ENCODE measurements at regions not wholly inside any gene's neighbourhood (a gene's known extent, or its start where the extent isn't known, plus 50 kb on each side); places are given as distances from the start of the nearest gene placed in this dataset.
A peak's percentile ranks its signal among the peaks of the same experiment; 100 is the strongest.

DNA sequence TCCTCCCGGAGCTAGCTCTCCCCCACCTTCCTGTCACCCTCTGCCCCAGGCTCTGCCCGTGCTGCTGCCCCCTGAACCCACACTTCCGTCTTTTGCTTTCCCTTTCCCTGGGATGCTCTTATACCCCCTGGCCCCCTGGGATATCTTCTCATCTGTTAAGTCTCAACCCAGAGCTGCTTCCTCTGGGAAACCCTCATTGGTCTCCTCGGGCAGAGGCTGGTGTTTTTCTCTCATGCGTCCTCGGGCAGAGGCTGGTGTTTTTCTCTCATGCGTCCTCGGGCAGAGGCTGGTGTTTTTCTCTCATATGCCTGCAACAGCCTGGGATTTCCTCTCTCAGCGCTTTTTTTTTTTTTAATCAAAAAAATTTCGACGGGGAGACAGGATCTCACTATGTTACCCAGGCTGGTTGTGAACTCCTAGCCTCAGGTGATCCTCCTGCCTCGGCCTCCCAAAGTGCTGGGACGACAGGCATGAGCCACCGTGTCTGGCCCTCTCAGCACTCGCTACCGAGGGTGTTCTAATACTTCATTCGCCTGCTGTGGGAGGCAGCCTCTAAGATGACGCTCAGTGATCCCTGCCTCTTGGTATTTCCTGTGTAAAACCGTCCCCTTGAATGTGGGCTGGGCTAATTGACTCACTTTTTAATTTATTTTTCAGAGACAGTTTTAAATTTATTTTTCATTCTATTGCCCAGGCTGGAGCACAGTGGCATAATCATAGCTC, 62.7 kb upstream of the TFRC start (continued):
- TF ChIP-seq, protein P1, sequence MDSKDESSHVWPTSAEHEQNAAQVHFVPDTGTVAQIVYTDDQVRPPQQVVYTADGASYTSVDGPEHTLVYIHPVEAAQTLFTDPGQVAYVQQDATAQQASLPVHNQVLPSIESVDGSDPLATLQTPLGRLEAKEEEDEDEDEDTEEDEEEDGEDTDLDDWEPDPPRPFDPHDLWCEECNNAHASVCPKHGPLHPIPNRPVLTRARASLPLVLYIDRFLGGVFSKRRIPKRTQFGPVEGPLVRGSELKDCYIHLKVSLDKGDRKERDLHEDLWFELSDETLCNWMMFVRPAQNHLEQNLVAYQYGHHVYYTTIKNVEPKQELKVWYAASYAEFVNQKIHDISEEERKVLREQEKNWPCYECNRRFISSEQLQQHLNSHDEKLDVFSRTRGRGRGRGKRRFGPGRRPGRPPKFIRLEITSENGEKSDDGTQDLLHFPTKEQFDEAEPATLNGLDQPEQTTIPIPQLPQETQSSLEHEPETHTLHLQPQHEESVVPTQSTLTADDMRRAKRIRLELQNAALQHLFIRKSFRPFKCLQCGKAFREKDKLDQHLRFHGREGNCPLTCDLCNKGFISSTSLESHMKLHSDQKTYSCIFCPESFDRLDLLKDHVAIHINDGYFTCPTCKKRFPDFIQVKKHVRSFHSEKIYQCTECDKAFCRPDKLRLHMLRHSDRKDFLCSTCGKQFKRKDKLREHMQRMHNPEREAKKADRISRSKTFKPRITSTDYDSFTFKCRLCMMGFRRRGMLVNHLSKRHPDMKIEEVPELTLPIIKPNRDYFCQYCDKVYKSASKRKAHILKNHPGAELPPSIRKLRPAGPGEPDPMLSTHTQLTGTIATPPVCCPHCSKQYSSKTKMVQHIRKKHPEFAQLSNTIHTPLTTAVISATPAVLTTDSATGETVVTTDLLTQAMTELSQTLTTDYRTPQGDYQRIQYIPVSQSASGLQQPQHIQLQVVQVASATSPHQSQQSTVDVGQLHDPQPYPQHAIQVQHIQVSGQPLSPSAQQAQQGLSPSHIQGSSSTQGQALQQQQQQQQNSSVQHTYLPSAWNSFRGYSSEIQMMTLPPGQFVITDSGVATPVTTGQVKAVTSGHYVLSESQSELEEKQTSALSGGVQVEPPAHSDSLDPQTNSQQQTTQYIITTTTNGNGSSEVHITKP (IDR thresholded peaks at IDR 0.05; ENCODE audit: partially characterized antibody), result peak; percentile 30
- no peak for TF ChIP-seq ZNF408 (CRISPR knock-in tag; IDR thresholded peaks at IDR 0.05; ENCODE audit: low read depth)
- TF ChIP-seq RAD51 (IDR thresholded peaks at IDR 0.05; ENCODE audit: borderline replicate concordance, low read depth), result no peak
- no peak for TF ChIP-seq ZNF212 (CRISPR knock-in tag; IDR thresholded peaks at IDR 0.05)
- TF ChIP-seq CHD4 (IDR thresholded peaks at IDR 0.05; ENCODE audit: insufficient read depth, insufficient replicate concordance, low read depth, low read length, poor library complexity, severe bottlenecking), result no peak
- no peak for TF ChIP-seq NR3C1 (CRISPR knock-in tag; IDR thresholded peaks at IDR 0.05)
- TF ChIP-seq GTF2A2 (tag; IDR thresholded peaks at IDR 0.05), result peak; percentile 23; the same call in 1 of the 2 replicates
- TF ChIP-seq, protein P2, sequence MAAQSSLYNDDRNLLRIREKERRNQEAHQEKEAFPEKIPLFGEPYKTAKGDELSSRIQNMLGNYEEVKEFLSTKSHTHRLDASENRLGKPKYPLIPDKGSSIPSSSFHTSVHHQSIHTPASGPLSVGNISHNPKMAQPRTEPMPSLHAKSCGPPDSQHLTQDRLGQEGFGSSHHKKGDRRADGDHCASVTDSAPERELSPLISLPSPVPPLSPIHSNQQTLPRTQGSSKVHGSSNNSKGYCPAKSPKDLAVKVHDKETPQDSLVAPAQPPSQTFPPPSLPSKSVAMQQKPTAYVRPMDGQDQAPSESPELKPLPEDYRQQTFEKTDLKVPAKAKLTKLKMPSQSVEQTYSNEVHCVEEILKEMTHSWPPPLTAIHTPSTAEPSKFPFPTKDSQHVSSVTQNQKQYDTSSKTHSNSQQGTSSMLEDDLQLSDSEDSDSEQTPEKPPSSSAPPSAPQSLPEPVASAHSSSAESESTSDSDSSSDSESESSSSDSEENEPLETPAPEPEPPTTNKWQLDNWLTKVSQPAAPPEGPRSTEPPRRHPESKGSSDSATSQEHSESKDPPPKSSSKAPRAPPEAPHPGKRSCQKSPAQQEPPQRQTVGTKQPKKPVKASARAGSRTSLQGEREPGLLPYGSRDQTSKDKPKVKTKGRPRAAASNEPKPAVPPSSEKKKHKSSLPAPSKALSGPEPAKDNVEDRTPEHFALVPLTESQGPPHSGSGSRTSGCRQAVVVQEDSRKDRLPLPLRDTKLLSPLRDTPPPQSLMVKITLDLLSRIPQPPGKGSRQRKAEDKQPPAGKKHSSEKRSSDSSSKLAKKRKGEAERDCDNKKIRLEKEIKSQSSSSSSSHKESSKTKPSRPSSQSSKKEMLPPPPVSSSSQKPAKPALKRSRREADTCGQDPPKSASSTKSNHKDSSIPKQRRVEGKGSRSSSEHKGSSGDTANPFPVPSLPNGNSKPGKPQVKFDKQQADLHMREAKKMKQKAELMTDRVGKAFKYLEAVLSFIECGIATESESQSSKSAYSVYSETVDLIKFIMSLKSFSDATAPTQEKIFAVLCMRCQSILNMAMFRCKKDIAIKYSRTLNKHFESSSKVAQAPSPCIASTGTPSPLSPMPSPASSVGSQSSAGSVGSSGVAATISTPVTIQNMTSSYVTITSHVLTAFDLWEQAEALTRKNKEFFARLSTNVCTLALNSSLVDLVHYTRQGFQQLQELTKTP (IDR thresholded peaks at IDR 0.05; ENCODE audit: low read depth in 1 of 2, partially characterized antibody in 2 of 2), result no peak
- TF ChIP-seq ZNF41 (CRISPR knock-in tag; conservative IDR thresholded peaks at IDR 0.05), result no peak
- no peak for TF ChIP-seq HMGN3 (IDR thresholded peaks at IDR 0.05; ENCODE audit: borderline replicate concordance, extremely low read depth, insufficient read length, low read depth, low read length)
- TF ChIP-seq POLR2G (IDR thresholded peaks at IDR 0.05; ENCODE audit: low read depth, low read length), result no peak; the same call in 1 of the 2 replicates
- no peak for TF ChIP-seq CBFB (CRISPR knock-in tag; IDR thresholded peaks at IDR 0.05)
- 0 out of 2 replicates have a peak, but pooled peaks have one; percentile 3 for TF ChIP-seq ZNF354B (CRISPR knock-in tag; IDR thresholded peaks at IDR 0.05)
- no peak for TF ChIP-seq CBX8 (IDR thresholded peaks at IDR 0.05; ENCODE audit: borderline replicate concordance, extremely low read depth, low read depth, low read length, poor library complexity, severe bottlenecking)
- TF ChIP-seq, protein P3, sequence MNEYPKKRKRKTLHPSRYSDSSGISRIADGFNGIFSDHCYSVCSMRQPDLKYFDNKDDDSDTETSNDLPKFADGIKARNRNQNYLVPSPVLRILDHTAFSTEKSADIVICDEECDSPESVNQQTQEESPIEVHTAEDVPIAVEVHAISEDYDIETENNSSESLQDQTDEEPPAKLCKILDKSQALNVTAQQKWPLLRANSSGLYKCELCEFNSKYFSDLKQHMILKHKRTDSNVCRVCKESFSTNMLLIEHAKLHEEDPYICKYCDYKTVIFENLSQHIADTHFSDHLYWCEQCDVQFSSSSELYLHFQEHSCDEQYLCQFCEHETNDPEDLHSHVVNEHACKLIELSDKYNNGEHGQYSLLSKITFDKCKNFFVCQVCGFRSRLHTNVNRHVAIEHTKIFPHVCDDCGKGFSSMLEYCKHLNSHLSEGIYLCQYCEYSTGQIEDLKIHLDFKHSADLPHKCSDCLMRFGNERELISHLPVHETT (CRISPR knock-in tag; conservative IDR thresholded peaks at IDR 0.05 in 1 of 2, IDR thresholded peaks at IDR 0.05 in 1 of 2), result peak in 1 of 2 experiments; percentile 11; a peak in 1 of 4 replicates
- no peak for TF ChIP-seq KLF6 (CRISPR knock-in tag; IDR thresholded peaks at IDR 0.05; ENCODE audit: borderline replicate concordance)
- 0 out of 2 replicates have a peak, but pooled peaks have one; percentile 14 for TF ChIP-seq CC2D1A (IDR thresholded peaks at IDR 0.05)

Data from K562 (cell line).